Hepatocyte (in vitro differentiated cells): ENCODE measurements at regions not wholly inside any gene's neighbourhood (a gene's known extent, or its start where the extent isn't known, plus 50 kb on each side); places are given as distances from the start of the nearest gene placed in this dataset.

Experiments
- DNase-seq: peaks from one replicate; pipeline ENCODE4 v3.0.0-alpha.2; 2016; ENCODE audit warnings: low spot score
- H2AFZ ChIP-seq: fragments of 200-600 bp; sonication (generic); 2 replicates; pipeline ENCODE4 v1.6.0; 2016; ENCODE audit warnings: antibody characterized with exemption, mild to moderate bottlenecking
- H3K27ac ChIP-seq: fragments of 200-600 bp; sonication (generic); 2 replicates; pipeline ENCODE4 v1.5.1; 2016; ENCODE audit warnings: mild to moderate bottlenecking
- H3K27me3 ChIP-seq: fragments of 200-600 bp; sonication (generic); 2 replicates; pipeline ENCODE4 v1.6.1; 2016
- H3K36me3 ChIP-seq: fragments of 200-600 bp; sonication (generic); replicated peaks from 2 replicates; pipeline ENCODE4 v1.5.1; 2016; ENCODE audit warnings: low read depth; ENCODE audit not compliant: insufficient read depth
- H3K4me1 ChIP-seq: fragments of 200-600 bp; sonication (generic); 2 replicates; pipeline ENCODE4 v1.5.1; 2016; ENCODE audit warnings: mild to moderate bottlenecking, moderate library complexity; ENCODE audit not compliant: insufficient read depth
- H3K4me2 ChIP-seq: fragments of 200-600 bp; sonication (generic); 2 replicates; pipeline ENCODE4 v1.6.0; 2016
- H3K4me3 ChIP-seq: fragments of 200-600 bp; sonication (generic); 2 replicates; pipeline ENCODE4 v1.5.1; 2016; ENCODE audit warnings: mild to moderate bottlenecking
- H3K79me2 ChIP-seq: fragments of 200-600 bp; sonication (generic); 2 replicates; pipeline ENCODE4 v1.6.0; 2017; ENCODE audit warnings: mild to moderate bottlenecking
- H3K9me2 ChIP-seq: fragments of 200-600 bp; sonication (generic); replicated peaks from 2 replicates; pipeline ENCODE4 v1.6.0; 2017; ENCODE audit warnings: mild to moderate bottlenecking; ENCODE audit not compliant: insufficient read depth
- H3K9me3 ChIP-seq: fragments of 200-600 bp; sonication (generic); 2 replicates; pipeline ENCODE4 v1.5.1; 2016; ENCODE audit warnings: low read depth, mild to moderate bottlenecking
- H4K20me1 ChIP-seq: fragments of 200-600 bp; sonication (generic); 2 replicates; pipeline ENCODE4 v1.6.0; 2016; ENCODE audit warnings: mild to moderate bottlenecking; ENCODE audit not compliant: insufficient read depth, poor library complexity, severe bottlenecking
- CTCF ChIP-seq: fragments of 200-600 bp; sonication (generic); IDR thresholded peaks from 2 replicates; pipeline ENCODE4 v1.5.1; 2016; ENCODE audit warnings: antibody characterized with exemption, mild to moderate bottlenecking; ENCODE audit not compliant: poor library complexity
- EZH2 ChIP-seq: fragments of 200-600 bp; sonication (generic); IDR thresholded peaks from 2 replicates; pipeline ENCODE4 v1.6.1; 2016; ENCODE audit warnings: antibody characterized with exemption, mild to moderate bottlenecking, borderline replicate concordance
- EZH2phosphoT487 ChIP-seq: fragments of 200-600 bp; sonication (generic); IDR thresholded peaks from one replicate; pipeline ENCODE4 v1.6.1; 2018; ENCODE audit warnings: antibody characterized with exemption, mild to moderate bottlenecking, low read depth, moderate library complexity; ENCODE audit not compliant: unreplicated experiment, severe bottlenecking
- WGBS: methylation state at CpG from one replicate; pipeline ENCODE4 v1.1.6; 2016; ENCODE audit warnings: low lambda C conversion rate; ENCODE audit errors: missing lambda C conversion rate; 5-methylcytosine and 5-hydroxymethylcytosine counted together

- no peaks in the 10 kb centered on the region for H4K20me1 ChIP-seq
- H3K4me2 ChIP-seq: no peak overlapping the region
- 97% methylated on average over 5 of the region's 5 CpGs for WGBS
- no peaks in the 10 kb centered on the region for H3K9me2 ChIP-seq
- H3K9me3 ChIP-seq: no peaks in the 10 kb centered on the region
- no peak overlapping the region for H3K27ac ChIP-seq
- H3K36me3 ChIP-seq: no peaks in the 10 kb centered on the region
- H3K79me2 ChIP-seq: no peaks in the 10 kb centered on the region
- no peak overlapping the region for H2AFZ ChIP-seq
- H3K4me1 ChIP-seq: peaks cover under 1% of the 10 kb centered on the region
- no peaks in the 10 kb centered on the region for H3K27me3 ChIP-seq
- TF ChIP-seq CTCF (no peak), EZH2phosphoT487 (no peak), EZH2 (no peak)
- DNase-seq: no peak
- no peak overlapping the region for H3K4me3 ChIP-seq
These were observed 394.3 kb upstream of the ETAA1 start for GRCh38 chr2:67002618-67003371.

- no peaks in the 10 kb centered on the region for H3K9me3 ChIP-seq
- peaks cover 7% of the 10 kb centered on the region for H3K4me1 ChIP-seq
- DNase-seq: no peak
- 93% methylated on average over 5 of the region's 5 CpGs for WGBS
- no peak for TF ChIP-seq EZH2
- H3K4me3 ChIP-seq: no peak overlapping the region
- no peaks in the 10 kb centered on the region for H3K9me2 ChIP-seq
- no peaks in the 10 kb centered on the region for H3K36me3 ChIP-seq
- no peaks in the 10 kb centered on the region for H3K27me3 ChIP-seq
- no peak overlapping the region for H3K27ac ChIP-seq
- H4K20me1 ChIP-seq: no peaks in the 10 kb centered on the region
- no peak overlapping the region for H3K4me2 ChIP-seq
- no peaks in the 10 kb centered on the region for H3K79me2 ChIP-seq
- H2AFZ ChIP-seq: no peak overlapping the region
These were observed 390.7 kb upstream of the ETAA1 start for GRCh38 chr2:67006373-67006960.

GRCh38 chr2:67008155-67008554, 389.0 kb upstream of the ETAA1 start:
- no peak overlapping the region for H3K27ac ChIP-seq
- H2AFZ ChIP-seq: no peak overlapping the region
- no peaks in the 10 kb centered on the region for H3K79me2 ChIP-seq
- no peak overlapping the region for H3K4me2 ChIP-seq
- H3K27me3 ChIP-seq: no peaks in the 10 kb centered on the region
- H3K4me3 ChIP-seq: no peak overlapping the region
- WGBS: 56% methylated on average over 4 of the region's 4 CpGs
- H3K9me2 ChIP-seq: no peaks in the 10 kb centered on the region
- no peaks in the 10 kb centered on the region for H3K36me3 ChIP-seq
- TF ChIP-seq EZH2phosphoT487: no peak
- no peak for TF ChIP-seq EZH2
- TF ChIP-seq CTCF: no peak
- H3K9me3 ChIP-seq: no peaks in the 10 kb centered on the region
- no peaks in the 10 kb centered on the region for H4K20me1 ChIP-seq
- no peak for DNase-seq
- peaks cover 7% of the 10 kb centered on the region for H3K4me1 ChIP-seq

DNA sequence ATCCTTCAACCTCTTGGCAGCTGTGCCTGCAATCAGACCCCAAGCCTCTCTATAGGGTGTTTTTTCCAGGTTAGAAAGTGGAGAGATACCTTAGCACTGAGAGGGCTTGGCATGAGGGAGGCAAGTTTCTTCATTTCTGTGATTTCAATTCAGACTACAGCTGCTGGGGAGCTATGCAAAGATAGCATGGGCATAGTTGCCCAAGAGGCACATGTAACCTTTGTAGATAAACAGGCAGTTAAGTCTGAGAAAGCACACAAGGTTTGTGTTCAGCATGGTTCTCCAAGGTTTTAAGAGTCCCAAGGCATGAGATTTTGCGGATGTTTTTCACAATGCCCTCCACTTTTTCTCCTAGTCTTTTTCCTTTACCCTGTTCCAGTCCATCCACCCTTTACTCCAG, 385.0 kb upstream of the ETAA1 start:
- H3K9me3 ChIP-seq: no peaks in the 10 kb centered on the region
- no peak overlapping the region for H3K27ac ChIP-seq
- H4K20me1 ChIP-seq: no peaks in the 10 kb centered on the region
- no peak overlapping the region for H3K4me3 ChIP-seq
- H3K27me3 ChIP-seq: no peaks in the 10 kb centered on the region
- no peaks in the 10 kb centered on the region for H3K36me3 ChIP-seq
- H3K9me2 ChIP-seq: no peaks in the 10 kb centered on the region
- WGBS: 94% methylated on average over 1 of the region's 1 CpG
- no peaks in the 10 kb centered on the region for H3K79me2 ChIP-seq
- H2AFZ ChIP-seq: no peak overlapping the region
- TF ChIP-seq EZH2 (no peak), CTCF (no peak), EZH2phosphoT487 (no peak)
- H3K4me1 ChIP-seq: peaks cover 7% of the 10 kb centered on the region
- no peak for DNase-seq
- no peak overlapping the region for H3K4me2 ChIP-seq
